Natural killer cell (primary cell): ENCODE measurements at regions not wholly inside any gene's neighbourhood (a gene's known extent, or its start where the extent isn't known, plus 50 kb on each side); places are given as distances from the start of the nearest gene placed in this dataset.

ENCODE experiments used
- ATAC-seq, 3 donors: fragments of 150-1000 bp in 2 of 3; fragments of 200-7000 bp in 1 of 3; cut with Tn5 transposase; 1 replicate in 1 of 3; 2 replicates in 2 of 3; pipeline ENCODE4 v1.10.0; 2021; ENCODE audit warnings: mild to moderate bottlenecking in 2 of 3, moderate library complexity in 2 of 3
- DNase-seq, 2 donors: peaks; one replicate each; pipeline versions ENCODE4 v3.0.0 to v3.0.0-alpha.2; 2013 to 2021; ENCODE audit warnings: mixed read lengths in 1 of 2
- H3K27ac ChIP-seq: one replicate; pipeline ENCODE4 v1.5.1; 2013; ENCODE audit warnings: mild to moderate bottlenecking, low read length
- H3K27me3 ChIP-seq: one replicate; pipeline ENCODE4 v1.6.1; 2013; ENCODE audit warnings: low read length; ENCODE audit not compliant: control insufficient read depth, insufficient read depth
- H3K36me3 ChIP-seq: one replicate; pipeline ENCODE4 v1.6.1; 2013; ENCODE audit warnings: low read length; ENCODE audit not compliant: control insufficient read depth, insufficient read depth
- H3K4me1 ChIP-seq: one replicate; pipeline ENCODE4 v1.6.1; 2013; ENCODE audit warnings: low read length; ENCODE audit not compliant: control insufficient read depth, insufficient read depth
- H3K4me3 ChIP-seq: one replicate; pipeline ENCODE4 v1.5.1; 2013; ENCODE audit warnings: low read length
- H3K9me3 ChIP-seq: one replicate; pipeline ENCODE4 v1.6.1; 2013; ENCODE audit warnings: low read length; ENCODE audit not compliant: control insufficient read depth, insufficient read depth
- H3K27ac Mint-ChIP-seq, 2 donors: one replicate each; pipeline ENCODE4 v1.8.0; 2022; ENCODE audit warnings: mild to moderate bottlenecking in 2 of 2, mixed read lengths in 2 of 2, moderate library complexity in 1 of 2
- H3K27me3 Mint-ChIP-seq, 2 donors: one replicate each; pipeline ENCODE4 v1.8.0; 2022; ENCODE audit warnings: low read depth in 2 of 2, mixed read lengths in 2 of 2
- H3K36me3 Mint-ChIP-seq: one replicate; pipeline ENCODE4 v1.8.0; 2022; ENCODE audit warnings: mixed read lengths
- H3K4me1 Mint-ChIP-seq, 2 donors: one replicate each; pipeline ENCODE4 v1.8.0; 2022; ENCODE audit warnings: mixed read lengths in 2 of 2
- H3K4me3 Mint-ChIP-seq: one replicate; pipeline ENCODE4 v1.8.0; 2022; ENCODE audit warnings: mild to moderate bottlenecking, moderate library complexity, mixed read lengths
- H3K9me3 Mint-ChIP-seq, 2 donors: one replicate each; pipeline ENCODE4 v1.8.0; 2022; ENCODE audit warnings: mixed read lengths in 2 of 2
- WGBS: methylation state at CpG from one replicate; pipeline ENCODE4 v1.1.7; 2013; ENCODE audit warnings: missing lambda C conversion rate; ENCODE audit not compliant: insufficient coverage; 5-methylcytosine and 5-hydroxymethylcytosine counted together
- intact Hi-C: fragments of 100-400 bp; cut with micrococcal nuclease; formaldehyde crosslinking; loops from one replicate; pipeline ENCODE4 v1.14.2; 2022
- TF ChIP-seq, protein P1 (sequence below): fragments of 200-600 bp; IDR thresholded peaks from one replicate; pipeline ENCODE4 v1.8.0; 2022; ENCODE audit warnings: antibody characterized with exemption

DNA sequence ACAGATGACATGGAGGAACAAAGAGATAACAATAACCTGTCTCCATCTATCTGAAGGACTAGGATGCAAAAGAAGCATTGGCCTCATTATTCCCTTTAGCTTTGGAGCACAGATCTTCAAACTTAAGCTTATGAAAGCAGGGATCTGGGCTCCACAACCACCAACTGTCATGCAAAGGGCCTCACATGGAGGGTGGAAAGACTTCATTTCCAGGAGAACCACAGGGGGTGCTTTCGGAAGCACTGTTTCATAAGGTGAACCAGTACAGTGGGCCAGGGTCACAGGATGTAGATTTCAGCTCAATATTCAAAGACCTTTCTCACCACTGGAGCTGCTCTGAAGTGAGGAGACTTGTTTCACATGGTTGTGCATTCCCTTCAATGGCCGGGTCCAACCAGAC lies 55.1 kb upstream of the MYB start:
- no peaks in the 10 kb centered on the region for H3K9me3 ChIP-seq
- Mint-ChIP-seq H3K9me3 (no peaks in the 10 kb centered on the region), H3K36me3 (no peaks in the 10 kb centered on the region), H3K4me3 (peak overlapping the region; percentile 14), H3K27ac (peak overlapping the region; percentile 49 to 92), H3K4me1 (peaks cover 43 to 45% of the 10 kb centered on the region in 2 donors), H3K27me3 (no peaks in the 10 kb centered on the region)
- TF ChIP-seq, protein P1, sequence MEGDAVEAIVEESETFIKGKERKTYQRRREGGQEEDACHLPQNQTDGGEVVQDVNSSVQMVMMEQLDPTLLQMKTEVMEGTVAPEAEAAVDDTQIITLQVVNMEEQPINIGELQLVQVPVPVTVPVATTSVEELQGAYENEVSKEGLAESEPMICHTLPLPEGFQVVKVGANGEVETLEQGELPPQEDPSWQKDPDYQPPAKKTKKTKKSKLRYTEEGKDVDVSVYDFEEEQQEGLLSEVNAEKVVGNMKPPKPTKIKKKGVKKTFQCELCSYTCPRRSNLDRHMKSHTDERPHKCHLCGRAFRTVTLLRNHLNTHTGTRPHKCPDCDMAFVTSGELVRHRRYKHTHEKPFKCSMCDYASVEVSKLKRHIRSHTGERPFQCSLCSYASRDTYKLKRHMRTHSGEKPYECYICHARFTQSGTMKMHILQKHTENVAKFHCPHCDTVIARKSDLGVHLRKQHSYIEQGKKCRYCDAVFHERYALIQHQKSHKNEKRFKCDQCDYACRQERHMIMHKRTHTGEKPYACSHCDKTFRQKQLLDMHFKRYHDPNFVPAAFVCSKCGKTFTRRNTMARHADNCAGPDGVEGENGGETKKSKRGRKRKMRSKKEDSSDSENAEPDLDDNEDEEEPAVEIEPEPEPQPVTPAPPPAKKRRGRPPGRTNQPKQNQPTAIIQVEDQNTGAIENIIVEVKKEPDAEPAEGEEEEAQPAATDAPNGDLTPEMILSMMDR, result no peak
- no peaks in the 10 kb centered on the region for H3K36me3 ChIP-seq
- no peaks in the 10 kb centered on the region for H3K27me3 ChIP-seq
- no peak overlapping the region for H3K27ac ChIP-seq
- H3K4me1 ChIP-seq, result peaks cover 34% of the 10 kb centered on the region
- DNase-seq (no peak), ATAC-seq (no peak)
- no peak overlapping the region for H3K4me3 ChIP-seq
- WGBS, result 84% methylated on average over 2 of the region's 2 CpGs
- intact Hi-C loops, result loop anchor here (5.0 kb wide), 3 partner anchors 34 to 371 kb away; partner anchors contain the start of genes AHI1 and HBS1L

DNA sequence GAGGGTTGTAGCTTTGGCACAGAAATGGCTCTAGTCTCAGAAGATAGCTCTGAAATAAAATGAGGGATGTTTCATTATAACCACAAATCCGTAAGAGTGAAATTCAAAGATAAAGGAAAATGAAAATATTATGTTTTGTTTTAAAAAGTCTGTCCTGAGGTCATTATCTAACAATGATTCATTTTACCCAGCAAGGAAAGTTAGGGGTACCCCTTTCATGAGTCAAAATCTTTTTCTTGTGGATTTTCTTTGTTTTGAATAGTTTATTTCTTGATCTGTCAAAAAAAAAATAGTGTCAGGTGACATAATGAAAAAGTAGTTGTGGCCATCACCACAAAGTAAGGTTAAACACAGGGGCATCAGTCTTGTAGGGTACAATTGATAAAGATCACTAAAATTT lies 59.7 kb upstream of the MYB start:
- no peak overlapping the region for H3K4me3 Mint-ChIP-seq
- Histone ChIP-seq H3K27me3 (no peaks in the 10 kb centered on the region), H3K9me3 (no peaks in the 10 kb centered on the region), H3K27ac (no peak overlapping the region), H3K4me3 (no peak overlapping the region), H3K4me1 (peaks cover 3% of the 10 kb centered on the region), H3K36me3 (no peaks in the 10 kb centered on the region)
- TF ChIP-seq, protein P1, result no peak
- peaks cover 0 to 6% of the 10 kb centered on the region in 2 donors for H3K27me3 Mint-ChIP-seq
- 100% methylated on average over 1 of the region's 1 CpG for WGBS
- DNase-seq, result no peak
- no peaks in the 10 kb centered on the region for H3K9me3 Mint-ChIP-seq
- intact Hi-C loops, result no loop called here
- no peaks in the 10 kb centered on the region for H3K36me3 Mint-ChIP-seq
- ATAC-seq, result no peak
- H3K27ac Mint-ChIP-seq, result no peak overlapping the region
- H3K4me1 Mint-ChIP-seq, result peaks cover 3 to 8% of the 10 kb centered on the region in 2 donors

DNA sequence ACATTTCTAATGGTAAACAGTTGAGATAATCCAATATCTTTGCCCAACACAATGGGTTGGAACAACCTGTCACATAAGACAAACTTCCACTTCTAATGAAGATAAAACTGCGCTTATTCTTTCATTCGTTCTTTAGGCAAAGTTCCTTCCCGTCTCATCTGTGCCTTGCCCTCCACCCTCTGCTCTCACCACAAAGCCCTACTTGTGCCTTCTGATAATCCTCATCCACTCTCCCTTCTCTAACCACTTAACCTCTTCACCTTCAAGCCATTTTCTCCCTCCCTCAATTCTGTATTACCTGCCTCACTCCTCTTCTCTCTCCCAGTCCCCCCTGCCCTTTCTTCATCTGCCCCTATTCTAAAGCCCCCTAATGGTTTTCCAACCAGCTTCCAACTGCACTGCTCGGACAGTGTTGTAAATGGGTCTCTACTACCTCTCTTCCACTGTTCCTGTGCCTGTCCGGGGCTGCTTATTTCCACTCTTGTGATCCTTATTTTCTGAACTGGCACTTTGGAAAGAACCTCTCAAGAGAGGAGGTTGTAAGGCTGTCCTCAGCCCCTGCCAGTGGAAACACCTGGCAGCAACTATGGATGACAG lies 62.9 kb upstream of the MYB start:
- no peaks in the 10 kb centered on the region for H3K4me1 Mint-ChIP-seq
- DNase-seq (no peak), ATAC-seq (no peak)
- H3K36me3 Mint-ChIP-seq, result no peaks in the 10 kb centered on the region
- no peak overlapping the region for H3K4me3 Mint-ChIP-seq
- WGBS, result 89% methylated on average over 5 of the region's 5 CpGs
- intact Hi-C loops, result no loop called here
- no peaks in the 10 kb centered on the region for H3K36me3 ChIP-seq
- H3K27ac Mint-ChIP-seq, result no peak overlapping the region
- no peaks in the 10 kb centered on the region for H3K9me3 ChIP-seq
- H3K4me3 ChIP-seq, result no peak overlapping the region
- H3K27me3 ChIP-seq, result no peaks in the 10 kb centered on the region
- H3K27ac ChIP-seq, result no peak overlapping the region
- no peaks in the 10 kb centered on the region for H3K9me3 Mint-ChIP-seq
- peaks cover 7 to 9% of the 10 kb centered on the region in 2 donors for H3K27me3 Mint-ChIP-seq
- TF ChIP-seq, protein P1, result no peak
- H3K4me1 ChIP-seq, result no peaks in the 10 kb centered on the region

DNA sequence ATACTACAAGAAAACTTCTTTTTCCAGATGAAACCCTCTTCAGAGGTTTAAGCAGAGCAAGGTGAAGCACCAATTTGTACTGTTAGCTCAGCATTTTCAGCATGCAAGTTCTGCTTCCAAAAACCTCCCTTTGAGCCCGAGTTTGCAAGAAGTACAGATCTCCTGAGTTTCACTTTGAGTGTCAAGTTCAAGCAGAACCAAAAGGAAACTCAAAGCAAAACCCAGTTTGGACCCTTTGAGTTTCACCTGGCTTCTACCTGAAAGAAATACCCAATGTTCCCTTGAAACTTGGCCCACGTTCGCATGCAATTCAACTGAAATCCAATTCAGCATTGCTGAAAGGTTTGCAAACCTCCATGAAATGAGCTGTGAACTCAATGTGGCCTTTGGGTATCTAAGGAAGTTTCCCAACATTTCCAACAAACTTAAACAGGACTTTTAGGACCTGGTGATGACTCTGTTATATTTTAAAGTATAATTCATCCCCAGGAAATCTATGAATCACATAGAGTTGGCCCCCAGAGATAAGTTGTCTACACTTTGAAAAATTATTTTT lies 62.9 kb upstream of the HBS1L start:
- H3K4me1 ChIP-seq, result no peaks in the 10 kb centered on the region
- Mint-ChIP-seq H3K4me1 (no peaks in the 10 kb centered on the region), H3K27me3 (peaks cover 9 to 14% of the 10 kb centered on the region in 2 donors), H3K9me3 (no peaks in the 10 kb centered on the region), H3K4me3 (no peak overlapping the region), H3K27ac (no peak overlapping the region), H3K36me3 (no peaks in the 10 kb centered on the region)
- no peak overlapping the region for H3K27ac ChIP-seq
- 57% methylated on average over 3 of the region's 3 CpGs for WGBS
- TF ChIP-seq, protein P1, result no peak
- H3K36me3 ChIP-seq, result no peaks in the 10 kb centered on the region
- ATAC-seq (no peak), DNase-seq (peak in 1 of 2 donors; percentile 32)
- H3K9me3 ChIP-seq, result no peaks in the 10 kb centered on the region
- no peak overlapping the region for H3K4me3 ChIP-seq
- H3K27me3 ChIP-seq, result no peaks in the 10 kb centered on the region
- intact Hi-C loops, result no loop called here
